HG03520 (cell line): ENCODE measurements at regions not wholly inside any gene's neighbourhood (a gene's known extent, or its start where the extent isn't known, plus 50 kb on each side); places are given as distances from the start of the nearest gene placed in this dataset.

Experiments
- ATAC-seq: cut with Tn5 transposase; IDR thresholded peaks from one replicate; pipeline ENCODE4 v1.9.1; 2021; ENCODE audit warnings: mild to moderate bottlenecking, moderate library complexity; ENCODE audit not compliant: unreplicated experiment

DNA sequence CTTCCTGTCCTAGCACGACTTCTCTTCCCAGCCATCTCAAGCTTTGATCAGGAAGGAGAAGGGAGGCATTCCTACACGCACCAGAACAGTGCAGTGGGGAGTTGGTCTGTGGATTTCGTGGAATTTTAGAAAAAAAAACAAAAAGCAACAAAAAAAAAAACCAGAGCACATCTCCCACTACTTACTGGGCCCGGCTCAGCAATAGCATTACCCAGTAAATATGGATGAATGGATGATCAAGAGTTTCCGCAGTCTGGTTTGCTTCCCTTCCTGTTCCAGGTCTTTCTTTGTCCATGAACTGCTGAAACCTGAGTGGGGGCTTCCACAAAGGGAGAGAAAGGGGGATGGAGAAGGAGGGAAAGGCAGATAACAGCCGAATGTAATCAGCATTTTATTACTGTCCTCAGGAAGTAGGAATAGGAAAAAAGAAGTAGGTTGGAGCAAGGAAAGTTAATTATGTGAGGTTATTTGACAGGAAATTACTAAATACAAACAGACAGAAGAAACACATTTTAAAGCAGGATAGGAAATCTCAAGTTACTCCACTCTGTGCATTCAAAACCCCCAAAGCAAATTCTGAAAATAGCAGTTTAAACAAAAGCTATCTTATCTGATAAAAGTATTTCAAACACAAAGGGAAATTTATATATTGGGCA, 349.0 kb downstream of the PRL start:
- ATAC-seq, result no peak

DNA sequence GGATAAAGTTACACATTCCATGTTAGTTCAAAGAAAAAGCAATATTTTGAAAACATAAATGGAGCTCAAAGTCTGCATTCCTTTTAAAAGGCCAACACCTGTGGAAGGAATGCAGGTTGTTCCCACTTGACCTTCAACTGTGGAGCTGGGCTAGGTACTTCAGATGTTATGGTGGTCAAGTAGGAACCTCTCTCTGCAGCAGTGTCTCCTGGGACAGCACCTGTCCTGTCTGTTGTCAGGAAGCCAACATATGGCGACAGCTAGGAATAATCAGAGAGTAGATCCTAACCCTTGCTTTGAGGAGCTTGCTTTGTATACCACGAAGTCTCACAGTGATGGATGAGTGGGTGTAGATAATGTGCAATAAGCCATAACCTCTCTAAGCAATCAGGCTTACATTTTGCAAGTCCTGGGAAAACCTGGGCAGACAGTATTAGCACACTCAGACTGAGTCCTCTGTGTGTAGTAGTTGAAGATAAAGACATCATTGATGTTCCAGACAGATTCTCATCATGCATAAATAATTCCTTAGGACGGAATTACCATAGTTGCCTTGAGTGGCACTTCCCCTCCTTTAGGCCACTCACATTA, 347.5 kb downstream of the PRL start:
- no peak for ATAC-seq

DNA sequence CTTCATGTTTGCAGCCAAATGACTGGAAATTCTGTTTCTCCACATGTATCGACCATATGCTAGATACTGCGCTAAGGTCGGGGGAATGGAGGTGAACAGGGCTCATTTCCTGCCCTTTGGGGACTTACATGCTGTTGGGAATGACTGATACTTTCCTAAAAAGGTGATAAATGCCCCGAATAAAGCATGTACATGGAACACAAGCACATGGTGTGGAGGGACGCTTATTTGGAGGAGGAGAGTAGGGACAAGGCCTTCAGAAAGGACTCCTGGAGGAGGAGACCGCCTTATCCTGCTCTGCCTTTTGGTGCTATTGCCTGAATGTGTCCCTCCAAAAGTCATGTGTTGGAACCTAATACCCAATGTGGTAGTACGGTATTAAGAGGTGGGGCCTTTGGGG, 344.5 kb downstream of the PRL start:
- no peak for ATAC-seq

DNA sequence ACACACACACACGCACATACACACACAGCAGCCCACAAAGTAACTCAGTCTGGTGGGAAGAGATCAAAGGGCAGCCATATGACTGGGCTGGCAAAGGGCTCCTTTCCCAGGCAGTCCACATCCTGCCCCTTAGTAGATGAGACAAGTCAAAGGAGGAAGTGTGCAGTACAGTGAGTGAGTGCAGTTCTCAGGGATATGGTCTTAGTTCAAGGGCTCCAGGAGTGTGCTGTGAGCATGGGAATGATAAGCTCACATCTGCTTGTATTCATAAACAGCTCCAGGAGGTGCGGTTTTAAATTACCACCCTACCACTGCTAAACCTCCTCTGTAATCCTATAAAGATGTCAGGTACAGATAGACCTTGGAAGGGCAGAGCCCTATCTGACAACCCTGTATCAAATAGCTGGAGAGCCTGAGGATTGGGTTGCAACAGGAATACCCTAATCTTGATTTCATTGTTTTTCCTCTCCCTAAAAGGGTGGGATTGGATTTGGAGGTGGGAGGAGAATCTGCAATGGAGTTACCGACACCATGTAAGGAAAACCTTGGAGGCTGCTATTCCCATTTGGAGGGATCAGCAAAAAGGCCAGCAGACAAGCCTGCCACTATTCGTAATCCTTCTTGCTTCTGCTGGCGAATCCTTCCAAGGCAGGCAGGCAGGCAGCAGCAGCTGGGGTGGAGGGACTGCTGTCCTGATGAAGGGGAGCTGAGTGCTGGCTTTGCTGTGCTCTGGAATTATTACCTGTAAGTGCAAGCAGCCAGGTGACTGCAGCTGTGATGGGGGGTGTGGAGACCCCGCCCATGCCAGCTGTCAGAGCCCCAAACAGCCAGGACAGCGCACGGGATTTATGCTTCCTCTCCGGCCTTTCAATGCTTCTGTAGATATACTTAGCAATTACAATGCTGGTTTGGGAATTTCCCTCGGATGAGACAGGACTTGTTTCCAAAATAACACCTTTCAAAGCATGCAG, 342.7 kb downstream of the PRL start:
- no peak for ATAC-seq

DNA sequence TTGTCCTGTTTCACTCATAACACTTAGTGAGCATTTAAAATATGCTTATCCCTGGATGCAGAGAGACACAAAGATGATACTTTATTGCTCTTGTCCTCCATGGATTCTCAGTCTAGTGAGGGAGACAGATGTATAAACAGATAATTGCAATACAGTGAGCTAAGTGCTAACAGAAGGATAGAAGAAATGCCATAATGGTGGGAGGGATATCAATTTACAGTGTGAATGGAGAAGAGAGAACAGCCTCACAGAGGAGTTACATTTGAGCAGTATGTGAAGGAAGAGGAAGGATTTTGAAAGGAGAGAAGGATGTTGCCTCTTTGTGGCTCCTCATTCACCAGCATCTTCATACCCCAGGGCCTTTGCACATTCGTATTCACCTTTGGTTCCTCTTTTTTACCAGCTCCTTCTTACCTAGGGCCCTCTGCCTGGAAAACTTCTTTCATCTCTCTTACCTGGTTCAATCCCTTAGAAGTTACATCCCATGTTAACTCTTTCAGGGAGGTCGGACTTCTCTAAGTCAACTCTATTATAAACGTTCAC, 341.7 kb downstream of the PRL start:
- ATAC-seq, result no peak

DNA sequence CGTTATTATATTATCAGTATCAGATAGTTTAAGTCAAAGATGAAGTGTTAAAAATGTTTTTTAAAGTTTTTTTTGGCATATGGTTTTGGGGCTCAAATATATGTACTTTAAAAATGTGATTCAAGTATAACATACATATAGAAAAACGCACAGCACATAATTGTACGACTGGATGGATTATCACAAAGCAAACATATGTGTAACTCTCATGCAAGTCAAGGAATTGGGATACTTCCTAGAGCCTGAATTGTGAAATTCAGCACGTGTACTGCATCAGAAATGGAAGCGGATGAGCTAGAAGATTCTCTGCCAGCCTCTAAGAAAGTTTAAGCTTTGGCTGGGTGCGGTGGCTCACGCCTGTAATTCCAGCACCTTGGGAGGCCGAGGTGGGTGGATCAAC, 340.9 kb downstream of the PRL start:
- no peak for ATAC-seq

DNA sequence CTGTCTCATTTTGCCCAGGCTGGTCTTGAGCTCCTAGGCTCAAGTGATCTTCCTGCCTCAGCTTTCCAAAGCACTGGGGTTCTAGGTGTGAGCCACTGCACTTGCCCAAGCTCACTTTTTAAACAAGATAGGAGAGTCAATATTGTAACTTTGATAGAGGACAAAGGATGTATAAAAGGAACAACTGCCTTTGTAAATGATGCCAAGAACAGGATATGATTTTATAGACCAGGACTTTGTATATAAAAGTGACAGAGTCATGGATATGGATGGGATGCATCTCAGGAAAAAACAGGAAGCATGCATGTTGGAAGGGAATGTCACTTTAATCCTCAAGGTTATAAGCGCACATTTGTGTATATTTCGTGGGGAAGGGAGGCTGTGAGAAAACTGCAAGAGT, 338.4 kb downstream of the PRL start:
- ATAC-seq, result no peak

DNA sequence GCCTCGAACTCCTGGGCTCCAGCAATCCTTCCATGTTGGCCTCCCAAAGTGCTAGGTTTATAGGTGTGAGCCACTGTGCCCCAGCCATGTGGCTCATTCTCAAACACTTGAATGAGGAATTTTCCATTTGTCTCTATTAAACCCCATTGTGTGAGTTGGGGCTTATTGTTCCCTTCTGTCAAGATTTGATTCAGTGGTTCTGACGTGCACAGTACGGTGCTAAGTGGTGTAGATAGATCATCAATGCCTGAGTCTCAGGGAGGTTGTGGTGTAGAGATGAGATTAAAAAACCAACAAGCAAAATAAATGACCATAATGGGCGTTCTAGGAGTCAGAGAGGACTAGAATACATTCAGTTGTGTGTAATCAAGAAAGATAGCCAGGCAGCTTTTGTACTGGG, 335.6 kb downstream of the PRL start:
- no peak for ATAC-seq

DNA sequence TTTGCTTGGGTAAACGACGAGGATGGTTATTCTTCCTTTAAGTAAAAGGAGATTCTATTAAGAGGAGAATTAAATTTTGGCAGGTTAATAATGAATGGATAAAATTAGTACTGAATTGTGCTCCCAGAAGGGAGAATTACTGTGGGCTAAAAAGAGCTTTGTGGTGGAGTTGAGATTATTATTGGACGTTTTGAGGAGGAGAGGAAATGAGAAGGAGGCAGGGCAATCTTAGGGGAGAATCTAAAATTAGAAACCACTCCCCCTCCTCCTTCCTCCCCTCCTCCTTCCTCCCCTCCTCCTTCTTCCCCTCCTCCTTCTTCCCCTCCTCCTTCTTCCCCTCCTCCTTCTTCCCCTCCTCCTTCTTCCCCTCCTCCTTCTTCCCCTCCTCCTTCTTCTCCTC, 331.8 kb downstream of the PRL start:
- no peak for ATAC-seq

DNA sequence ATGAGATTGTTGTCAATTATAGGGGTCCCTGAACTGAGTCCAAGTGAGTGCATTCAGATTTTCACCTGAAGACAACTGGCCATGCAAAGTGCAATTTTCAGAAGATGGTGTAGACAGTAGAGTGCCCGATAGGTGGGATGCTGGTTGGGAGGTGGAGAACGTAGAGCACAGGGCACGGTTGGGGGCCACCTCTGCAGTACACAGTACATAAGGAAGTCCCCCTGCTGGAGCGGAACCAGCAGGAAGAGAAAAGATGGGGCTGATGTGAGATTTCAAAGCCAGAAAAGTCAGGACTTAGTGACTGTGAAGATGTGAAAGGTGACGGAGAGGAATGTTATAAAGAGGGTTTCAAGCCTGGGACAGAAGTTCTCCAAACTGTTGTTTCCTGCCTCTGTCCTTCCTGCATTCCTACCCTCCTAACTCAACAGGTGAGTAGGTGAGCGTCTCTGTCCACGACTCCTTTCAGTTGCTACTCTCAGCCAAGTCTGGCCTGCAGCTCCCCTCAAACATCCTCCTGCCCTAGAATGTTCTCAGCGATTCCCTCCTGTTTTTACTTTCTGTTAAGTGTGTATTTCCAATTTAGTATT, 330.8 kb downstream of the PRL start:
- ATAC-seq, result no peak

DNA sequence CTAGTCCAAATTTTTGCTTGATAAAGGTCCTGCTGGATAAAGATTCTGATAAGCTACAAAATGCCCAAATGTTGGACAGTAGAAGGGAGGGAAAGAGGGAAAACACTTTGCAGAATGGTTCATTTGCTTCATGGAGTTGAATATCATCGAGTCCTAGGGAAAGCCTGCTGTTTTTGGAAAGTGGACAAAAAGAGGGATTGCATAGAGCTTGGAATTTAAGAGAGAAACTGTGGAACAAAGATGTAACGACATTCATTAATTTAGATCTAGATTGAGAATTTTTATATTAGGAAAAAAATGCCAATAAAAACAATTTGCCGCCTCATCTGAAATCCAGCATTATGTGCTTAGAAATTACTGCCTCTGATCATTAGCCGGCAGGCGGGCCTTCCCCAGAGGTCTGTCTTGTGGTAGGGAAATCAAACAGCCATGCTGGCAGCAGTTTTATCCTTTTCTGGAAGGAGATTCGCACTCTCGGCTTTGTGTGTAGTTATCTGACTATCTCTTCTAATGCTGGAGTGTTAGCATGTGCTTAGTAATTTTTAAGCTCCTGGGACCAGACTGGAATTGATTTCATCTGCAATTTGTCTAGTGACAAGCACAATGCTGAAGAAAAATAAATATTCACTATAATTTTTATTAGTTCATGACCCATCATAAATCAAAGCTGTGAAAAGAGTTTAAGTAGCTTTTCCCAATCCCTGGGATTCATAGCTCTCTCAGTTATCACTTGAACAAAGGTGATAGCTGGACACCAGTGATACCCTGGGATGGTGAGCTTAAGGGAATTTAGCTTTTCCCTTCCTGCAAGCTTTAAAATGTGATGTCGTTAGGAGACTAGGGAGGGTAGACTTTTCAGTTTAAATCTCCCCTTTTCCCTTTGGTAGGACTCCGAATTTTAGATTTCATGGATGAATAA, 329.5 kb downstream of the PRL start:
- ATAC-seq, result no peak

DNA sequence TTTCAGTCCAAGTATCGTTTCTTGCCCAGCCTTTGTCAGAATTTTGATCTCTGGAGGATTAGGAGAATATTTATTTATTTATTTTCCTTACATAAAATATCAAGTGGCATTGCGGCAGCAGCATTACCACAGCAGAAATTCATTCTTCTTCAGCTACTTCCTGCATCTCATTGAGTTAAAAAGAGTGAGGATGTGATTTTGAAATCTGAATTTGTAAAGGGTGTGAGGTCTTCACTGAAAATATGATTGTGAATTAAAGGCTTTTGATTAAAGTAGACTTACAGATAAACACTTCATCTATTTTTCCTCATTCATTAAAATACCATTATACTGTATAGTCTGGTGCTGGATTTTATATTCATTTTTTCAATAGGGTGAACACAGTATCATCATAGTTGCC, 328.4 kb downstream of the PRL start:
- ATAC-seq, result no peak

DNA sequence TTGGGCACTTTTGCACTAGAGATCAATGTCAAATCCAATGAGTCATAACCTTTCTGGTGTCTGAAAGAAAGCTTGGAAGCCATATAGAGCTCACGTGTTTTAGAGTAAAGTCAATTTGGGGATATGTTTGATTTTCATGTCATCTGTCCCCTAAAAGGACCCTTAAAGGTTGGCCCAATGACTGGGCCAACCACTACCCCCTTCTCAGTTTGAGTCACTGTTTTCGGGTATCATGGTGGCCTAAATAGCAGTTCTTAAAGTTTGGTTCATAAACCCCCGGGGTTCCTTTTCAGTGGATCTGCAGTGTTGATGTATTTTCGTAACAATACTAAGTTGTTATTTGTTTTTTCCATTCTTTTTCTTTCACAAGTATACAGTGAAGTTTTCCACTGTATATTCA, 327.6 kb downstream of the PRL start:
- ATAC-seq, result no peak

DNA sequence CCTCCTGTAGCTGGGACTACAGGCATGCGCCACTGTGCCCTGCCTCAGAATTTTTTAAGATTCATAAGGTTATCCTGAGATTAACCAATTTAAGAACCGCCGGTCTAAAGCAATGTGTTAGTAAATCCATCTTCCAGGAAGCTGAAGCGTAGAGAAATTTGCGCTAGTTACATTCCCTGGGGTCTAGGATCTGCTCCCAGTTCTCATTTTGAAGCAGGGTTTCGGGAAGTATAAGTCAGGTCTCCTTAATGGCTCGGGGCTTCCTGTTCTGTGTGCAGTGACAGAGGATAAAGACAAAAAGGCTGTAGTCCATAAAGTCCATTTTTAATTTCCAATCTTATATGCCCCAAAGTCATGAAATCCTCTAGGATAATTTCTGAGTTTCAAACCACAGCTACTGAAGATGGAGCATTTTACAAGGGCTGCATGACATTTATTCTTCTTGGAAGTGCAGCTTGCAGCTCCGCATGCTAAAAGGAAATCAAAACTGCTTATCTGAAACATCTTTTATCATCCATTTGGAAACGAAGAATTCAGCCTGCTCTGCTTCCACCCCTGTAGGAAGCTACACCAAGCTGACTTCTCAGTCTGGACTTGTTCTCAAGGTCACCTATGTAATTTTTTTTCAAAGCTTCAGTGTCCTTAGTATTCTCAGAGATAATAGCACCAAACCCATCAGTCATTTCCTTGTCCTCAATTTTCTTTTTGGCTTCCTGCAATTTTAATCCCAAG, 326.1 kb downstream of the PRL start:
- no peak for ATAC-seq

DNA sequence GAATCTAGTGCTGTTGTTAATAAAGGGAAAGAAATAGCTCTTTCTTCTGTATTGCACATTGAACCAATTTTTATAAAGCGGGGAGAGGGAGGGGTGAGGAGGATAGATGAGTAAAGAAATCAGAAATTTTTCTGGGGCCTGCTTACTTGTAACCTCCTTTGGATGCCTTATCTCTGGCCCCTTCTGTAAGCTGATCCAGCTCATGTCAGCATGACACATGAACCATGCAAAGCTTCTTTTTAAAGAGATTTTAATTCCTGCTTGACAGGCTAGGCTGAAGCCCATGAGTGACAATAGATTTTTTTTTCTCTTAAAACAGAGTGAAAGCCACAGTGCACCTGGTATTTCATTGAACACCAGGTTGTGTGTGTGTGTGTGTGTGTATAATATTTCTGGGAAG, 325.3 kb downstream of the PRL start:
- no peak for ATAC-seq

DNA sequence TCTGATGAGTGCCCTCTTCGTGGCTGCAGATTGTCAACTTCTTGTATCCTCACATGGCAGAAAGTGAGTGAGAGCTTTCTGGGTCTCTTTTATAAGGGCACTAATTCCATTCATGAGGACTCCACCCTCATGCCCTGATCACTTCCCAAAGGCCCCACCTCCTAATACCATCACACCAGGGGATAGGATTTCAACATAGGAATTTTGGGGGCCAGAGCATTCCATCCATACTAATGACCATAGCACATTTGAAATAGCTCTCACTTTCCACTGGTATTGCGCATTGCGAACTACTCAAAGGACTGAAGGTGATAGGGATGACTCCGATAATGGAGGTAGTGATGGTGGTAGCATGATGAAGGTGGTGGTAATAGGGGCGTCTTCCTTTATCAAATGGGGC, 324.3 kb downstream of the PRL start:
- no peak for ATAC-seq

DNA sequence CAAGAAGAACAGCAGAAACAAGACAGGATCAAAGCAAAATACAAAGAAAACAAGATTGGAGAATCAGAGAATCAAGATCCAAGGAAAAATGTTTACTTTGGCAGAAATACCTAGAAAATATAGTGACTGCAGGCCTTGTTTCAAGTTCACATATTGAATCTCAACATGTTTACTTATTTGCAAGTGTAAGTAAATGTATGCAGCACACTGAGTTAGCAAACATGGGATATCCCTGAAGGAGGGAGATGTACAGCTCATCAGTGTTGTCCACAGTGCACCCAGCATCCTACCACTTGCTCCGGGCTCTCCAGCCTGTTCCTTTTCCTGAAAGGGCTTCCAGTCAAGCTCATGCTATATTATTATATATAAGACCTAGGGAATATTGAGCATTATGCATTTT, 319.5 kb downstream of the PRL start:
- ATAC-seq, result no peak

DNA sequence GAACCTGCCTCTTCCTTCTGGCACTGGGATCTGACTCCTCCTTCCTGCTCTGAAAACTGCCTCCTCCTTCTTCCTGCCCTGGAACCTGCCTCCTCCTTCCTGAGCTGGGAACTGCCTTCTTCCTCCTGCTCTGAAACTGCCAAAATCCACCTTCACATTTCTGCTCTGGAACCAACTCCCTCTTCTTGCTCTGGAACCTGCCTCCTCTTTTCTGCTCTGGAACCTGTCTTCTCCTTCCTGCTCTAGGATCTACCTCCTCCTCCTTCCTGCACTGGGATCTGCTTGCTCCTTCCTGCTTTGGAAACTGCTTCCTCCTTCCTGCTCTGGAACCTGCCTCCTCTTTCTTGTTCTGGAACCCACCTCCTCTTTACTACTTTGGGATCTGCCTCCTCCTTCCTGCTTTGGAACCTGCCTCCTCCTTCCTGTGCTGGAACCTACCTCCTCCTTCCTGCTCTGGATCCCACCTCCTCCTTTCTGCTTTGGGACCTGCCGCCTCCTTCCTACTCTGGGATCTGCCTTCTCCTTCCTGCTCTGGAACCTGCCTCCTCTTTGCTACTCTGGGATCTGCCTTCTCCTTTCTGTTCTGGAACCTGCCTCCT, 315.5 kb downstream of the PRL start:
- no peak for ATAC-seq

DNA sequence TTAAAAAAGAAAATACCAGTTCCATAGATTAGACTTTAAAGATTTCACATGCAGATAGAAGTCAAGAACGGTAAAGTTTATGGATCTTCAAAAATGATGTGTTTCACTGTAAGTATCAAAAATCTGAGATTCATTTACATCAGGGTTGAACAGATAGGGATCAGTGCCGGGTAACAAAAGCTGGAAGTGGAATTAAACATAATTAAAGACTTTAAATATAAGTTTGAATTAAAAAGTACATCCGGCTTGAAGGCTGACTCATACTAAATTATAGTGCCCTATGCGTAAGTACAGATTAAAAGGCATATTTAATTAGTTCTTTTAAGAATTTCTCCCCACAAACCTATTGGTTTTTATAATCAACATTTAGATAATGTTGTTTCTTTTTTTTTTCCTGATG, 312.7 kb downstream of the PRL start:
- no peak for ATAC-seq
